ENCODE measurements at regions not wholly inside any gene's neighbourhood (a gene's known extent, or its start where the extent isn't known, plus 50 kb on each side); places are given as distances from the start of the nearest gene placed in this dataset.

- CTCF ChIA-PET: no interaction called here
- Histone ChIP-seq H3K36me3 (ENCODE audit: control insufficient read depth, insufficient read depth, low read length) (no peaks in the 10 kb centered on the region), H3K27me3 (ENCODE audit: control insufficient read depth, insufficient read depth, low read length) (no peaks in the 10 kb centered on the region; the same call in 1 of the 2 replicates), H3K9me3 (ENCODE audit: control insufficient read depth, insufficient read depth, low read depth, low read length) (no peaks in the 10 kb centered on the region), H3K4me1 (ENCODE audit: control insufficient read depth, insufficient read depth, low read length) (no peaks in the 10 kb centered on the region), H3K4me3 (ENCODE audit: low read depth in 2 of 2, low read length in 2 of 2) (no peak overlapping the region), H3K27ac (ENCODE audit: low read length) (no peak overlapping the region)
- no peak for DNase-seq (ENCODE audit: low read depth, low spot score)
- POLR2A ChIA-PET: no interaction called here
- no TSS peak for BruUV-seq (replicated peaks)
- ATAC-seq: no peak
- intact Hi-C loops (cut with micrococcal nuclease; ENCODE audit: unreplicated experiment): no loop called here
- no peak for TF ChIP-seq SIN3A (IDR thresholded peaks at IDR 0.05; ENCODE audit: borderline replicate concordance, insufficient read depth, low read depth, low read length)
- no peak for TF ChIP-seq REST (IDR thresholded peaks at IDR 0.05; ENCODE audit: insufficient read depth in 1 of 2, low read depth in 2 of 2, low read length in 1 of 2)
- TF ChIP-seq POLR2AphosphoS5 (IDR thresholded peaks at IDR 0.05; ENCODE audit: low read depth, low read length): no peak
- TF ChIP-seq, protein P1, sequence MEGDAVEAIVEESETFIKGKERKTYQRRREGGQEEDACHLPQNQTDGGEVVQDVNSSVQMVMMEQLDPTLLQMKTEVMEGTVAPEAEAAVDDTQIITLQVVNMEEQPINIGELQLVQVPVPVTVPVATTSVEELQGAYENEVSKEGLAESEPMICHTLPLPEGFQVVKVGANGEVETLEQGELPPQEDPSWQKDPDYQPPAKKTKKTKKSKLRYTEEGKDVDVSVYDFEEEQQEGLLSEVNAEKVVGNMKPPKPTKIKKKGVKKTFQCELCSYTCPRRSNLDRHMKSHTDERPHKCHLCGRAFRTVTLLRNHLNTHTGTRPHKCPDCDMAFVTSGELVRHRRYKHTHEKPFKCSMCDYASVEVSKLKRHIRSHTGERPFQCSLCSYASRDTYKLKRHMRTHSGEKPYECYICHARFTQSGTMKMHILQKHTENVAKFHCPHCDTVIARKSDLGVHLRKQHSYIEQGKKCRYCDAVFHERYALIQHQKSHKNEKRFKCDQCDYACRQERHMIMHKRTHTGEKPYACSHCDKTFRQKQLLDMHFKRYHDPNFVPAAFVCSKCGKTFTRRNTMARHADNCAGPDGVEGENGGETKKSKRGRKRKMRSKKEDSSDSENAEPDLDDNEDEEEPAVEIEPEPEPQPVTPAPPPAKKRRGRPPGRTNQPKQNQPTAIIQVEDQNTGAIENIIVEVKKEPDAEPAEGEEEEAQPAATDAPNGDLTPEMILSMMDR (IDR thresholded peaks at IDR 0.05): no peak
- TF ChIP-seq TCF7L2 (IDR thresholded peaks at IDR 0.05; ENCODE audit: low read depth, low read length): no peak
- in situ Hi-C loops (cut with HindIII; ENCODE audit: low pct_unique_long_range_greater_than_20kb, low sequenced_read_pairs): no loop called here
Measured at GRCh38 chr3:13700362-13700761, 151.4 kb downstream of the FBLN2 start.

- ChIA-PET POLR2A (no interaction called here), CTCF (no interaction called here)
- intact Hi-C loops (cut with micrococcal nuclease; ENCODE audit: unreplicated experiment): no loop called here
- no peaks in the 10 kb centered on the region for H3K9me3 ChIP-seq (ENCODE audit: control insufficient read depth, insufficient read depth, low read depth, low read length)
- BruUV-seq (replicated peaks): no TSS peak
- H3K27ac ChIP-seq (ENCODE audit: low read length): no peak overlapping the region
- H3K27me3 ChIP-seq (ENCODE audit: control insufficient read depth, insufficient read depth, low read length): no peaks in the 10 kb centered on the region; the same call in 1 of the 2 replicates
- no peaks in the 10 kb centered on the region for H3K36me3 ChIP-seq (ENCODE audit: control insufficient read depth, insufficient read depth, low read length)
- in situ Hi-C loops (cut with HindIII; ENCODE audit: low pct_unique_long_range_greater_than_20kb, low sequenced_read_pairs): no loop called here
- H3K4me1 ChIP-seq (ENCODE audit: control insufficient read depth, insufficient read depth, low read length): no peaks in the 10 kb centered on the region
- DNase-seq (ENCODE audit: low read depth, low spot score): no peak
- H3K4me3 ChIP-seq (ENCODE audit: low read depth in 2 of 2, low read length in 2 of 2): no peak overlapping the region
- TF ChIP-seq TCF7L2 (IDR thresholded peaks at IDR 0.05; ENCODE audit: low read depth, low read length): no peak
- TF ChIP-seq SIN3A (IDR thresholded peaks at IDR 0.05; ENCODE audit: borderline replicate concordance, insufficient read depth, low read depth, low read length): no peak
- TF ChIP-seq POLR2AphosphoS5 (IDR thresholded peaks at IDR 0.05; ENCODE audit: low read depth, low read length): no peak
- ATAC-seq: no peak
Measured at GRCh38 chr3:13696699-13697098, 147.8 kb downstream of the FBLN2 start.

- DNase-seq (ENCODE audit: low read depth, low spot score) (no peak), ATAC-seq (no peak)
- in situ Hi-C loops (cut with HindIII; ENCODE audit: low pct_unique_long_range_greater_than_20kb, low sequenced_read_pairs) (no loop called here), intact Hi-C loops (cut with micrococcal nuclease; ENCODE audit: unreplicated experiment) (no loop called here)
- CTCF ChIA-PET: no interaction called here
- no TSS peak for BruUV-seq (replicated peaks)
- Histone ChIP-seq H3K27me3 (ENCODE audit: control insufficient read depth, insufficient read depth, low read length) (no peaks in the 10 kb centered on the region; the same call in 1 of the 2 replicates), H3K4me1 (ENCODE audit: control insufficient read depth, insufficient read depth, low read length) (no peaks in the 10 kb centered on the region), H3K36me3 (ENCODE audit: control insufficient read depth, insufficient read depth, low read length) (no peaks in the 10 kb centered on the region), H3K27ac (ENCODE audit: low read length) (no peak overlapping the region), H3K4me3 (ENCODE audit: low read depth in 2 of 2, low read length in 2 of 2) (no peak overlapping the region), H3K9me3 (ENCODE audit: control insufficient read depth, insufficient read depth, low read depth, low read length) (no peaks in the 10 kb centered on the region)
- TF ChIP-seq SIN3A (IDR thresholded peaks at IDR 0.05; ENCODE audit: borderline replicate concordance, insufficient read depth, low read depth, low read length) (no peak), POLR2AphosphoS5 (IDR thresholded peaks at IDR 0.05; ENCODE audit: low read depth, low read length) (no peak), REST (IDR thresholded peaks at IDR 0.05; ENCODE audit: insufficient read depth in 1 of 2, low read depth in 2 of 2, low read length in 1 of 2) (no peak), TCF7L2 (IDR thresholded peaks at IDR 0.05; ENCODE audit: low read depth, low read length) (no peak)
- TF ChIP-seq, protein P1 (IDR thresholded peaks at IDR 0.05): no peak
- POLR2A ChIA-PET: no interaction called here
Measured at GRCh38 chr3:13693441-13693840, 144.5 kb downstream of the FBLN2 start.
